Mucosa of rectum (tissue), 2 donors: ENCODE measurements at regions not wholly inside any gene's neighbourhood (a gene's known extent, or its start where the extent isn't known, plus 50 kb on each side); places are given as distances from the start of the nearest gene placed in this dataset.
"Not testable (repeated sequence)": the region's sequence is repeated elsewhere in the genome, so short reads cannot be mapped to it uniquely, and the experiment has no call there.

Source experiments
- H3K27ac ChIP-seq, 2 donors: one replicate each; pipeline ENCODE4 v1.7.0; 2013; ENCODE audit warnings: inconsistent platforms in 2 of 2, low read depth in 2 of 2, low read length in 2 of 2
- H3K27me3 ChIP-seq, 2 donors: one replicate each; pipeline ENCODE4 v1.7.0; 2013; ENCODE audit warnings: low read length in 2 of 2; ENCODE audit not compliant: control insufficient read depth in 2 of 2, insufficient read depth in 2 of 2
- H3K36me3 ChIP-seq, 2 donors: one replicate each; pipeline ENCODE4 v1.7.0; 2013; ENCODE audit warnings: low read length in 2 of 2; ENCODE audit not compliant: control insufficient read depth in 2 of 2, insufficient read depth in 2 of 2
- H3K4me1 ChIP-seq, 2 donors: one replicate each; pipeline ENCODE4 v1.7.0; 2013; ENCODE audit warnings: low read length in 2 of 2, mild to moderate bottlenecking in 1 of 2; ENCODE audit not compliant: control insufficient read depth in 2 of 2, insufficient read depth in 2 of 2
- H3K4me3 ChIP-seq, 2 donors: one replicate each; pipeline ENCODE4 v1.7.0; 2013; ENCODE audit warnings: low read length in 2 of 2
- H3K9ac ChIP-seq, 2 donors: one replicate each; pipeline ENCODE4 v1.7.0; 2013; ENCODE audit warnings: low read length in 2 of 2, low read depth in 1 of 2, mild to moderate bottlenecking in 1 of 2
- H3K9me3 ChIP-seq, 2 donors: one replicate each; pipeline ENCODE4 v1.7.0; 2013; ENCODE audit warnings: low read length in 2 of 2; ENCODE audit not compliant: control insufficient read depth in 2 of 2
- donor health status: healthy.
- donor health status: Normal muscosa, but diverticular disease.

GRCh38 chr12:33052141-33053051, 155.8 kb upstream of the PKP2 start:
- Histone ChIP-seq H3K9ac (no peak overlapping the region), H3K27me3 (no peaks in the 10 kb centered on the region), H3K4me3 (no peak overlapping the region), H3K4me1 (no peaks in the 10 kb centered on the region), H3K27ac (no peak overlapping the region), H3K9me3 (no peaks in the 10 kb centered on the region), H3K36me3 (no peaks in the 10 kb centered on the region)

DNA sequence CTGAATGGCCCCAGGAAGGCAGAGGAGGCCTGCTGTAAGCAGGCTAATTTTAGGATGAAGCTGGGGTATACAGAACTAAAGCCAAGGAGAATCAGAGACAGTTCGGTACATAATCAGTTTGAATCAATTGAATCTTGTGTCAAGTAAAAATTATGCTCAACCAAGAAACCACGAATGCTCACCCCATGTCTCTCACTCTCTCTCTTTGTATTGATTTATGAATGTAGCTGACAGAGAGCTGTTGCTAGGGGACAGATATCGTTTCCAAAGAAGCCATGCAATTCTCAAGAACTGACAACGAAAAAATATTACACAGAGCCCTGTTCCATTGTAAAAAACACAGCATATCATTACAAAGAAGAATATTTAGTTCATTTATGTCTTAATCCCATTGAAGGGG, 151.1 kb upstream of the PKP2 start:
- no peak overlapping the region for H3K9ac ChIP-seq

DNA sequence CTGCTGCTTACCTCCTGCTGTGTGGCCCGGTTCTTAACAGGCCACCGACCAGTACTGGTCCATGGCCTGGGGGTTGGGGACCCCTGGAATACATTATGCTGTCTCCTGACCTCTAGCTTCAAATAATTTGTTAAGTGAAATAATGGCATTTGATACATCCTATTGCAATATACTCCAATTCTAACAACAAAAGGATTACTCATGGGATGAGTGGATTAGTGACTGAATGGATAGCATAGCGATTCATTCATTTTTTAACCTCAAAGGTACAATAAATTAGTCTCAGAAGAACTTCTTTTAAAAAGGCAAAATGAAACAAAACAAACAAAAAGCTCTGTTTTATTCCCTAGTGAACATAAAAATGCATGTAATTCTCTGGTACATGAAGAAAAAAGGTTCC, 147.9 kb upstream of the PKP2 start:
- no peaks in the 10 kb centered on the region for H3K27me3 ChIP-seq
- H3K9me3 ChIP-seq = no peaks in the 10 kb centered on the region
- no peak overlapping the region for H3K27ac ChIP-seq
- H3K4me1 ChIP-seq = no peaks in the 10 kb centered on the region
- no peak overlapping the region for H3K9ac ChIP-seq
- H3K4me3 ChIP-seq = no peak overlapping the region
- H3K36me3 ChIP-seq = no peaks in the 10 kb centered on the region

More for the DNA sequence above, 151.1 kb upstream of the PKP2 start:
- Histone ChIP-seq H3K4me3 (no peak overlapping the region), H3K27ac (no peak overlapping the region), H3K27me3 (no peaks in the 10 kb centered on the region), H3K9me3 (no peaks in the 10 kb centered on the region), H3K36me3 (no peaks in the 10 kb centered on the region), H3K4me1 (no peaks in the 10 kb centered on the region)

GRCh38 chr12:33041562-33041961, 145.0 kb upstream of the PKP2 start:
- no peak overlapping the region for H3K4me3 ChIP-seq
- no peak overlapping the region for H3K9ac ChIP-seq
- no peaks in the 10 kb centered on the region for H3K9me3 ChIP-seq
- H3K4me1 ChIP-seq = no peaks in the 10 kb centered on the region
- H3K27ac ChIP-seq = no peak overlapping the region
- H3K36me3 ChIP-seq = no peaks in the 10 kb centered on the region
- no peaks in the 10 kb centered on the region for H3K27me3 ChIP-seq

- not testable (repeated sequence) for H3K4me3 ChIP-seq, H3K9me3 ChIP-seq, H3K27me3 ChIP-seq, H3K9ac ChIP-seq, H3K36me3 ChIP-seq, H3K4me1 ChIP-seq, H3K27ac ChIP-seq
Measured at GRCh38 chr12:33033999-33034398, 137.4 kb upstream of the PKP2 start.

DNA sequence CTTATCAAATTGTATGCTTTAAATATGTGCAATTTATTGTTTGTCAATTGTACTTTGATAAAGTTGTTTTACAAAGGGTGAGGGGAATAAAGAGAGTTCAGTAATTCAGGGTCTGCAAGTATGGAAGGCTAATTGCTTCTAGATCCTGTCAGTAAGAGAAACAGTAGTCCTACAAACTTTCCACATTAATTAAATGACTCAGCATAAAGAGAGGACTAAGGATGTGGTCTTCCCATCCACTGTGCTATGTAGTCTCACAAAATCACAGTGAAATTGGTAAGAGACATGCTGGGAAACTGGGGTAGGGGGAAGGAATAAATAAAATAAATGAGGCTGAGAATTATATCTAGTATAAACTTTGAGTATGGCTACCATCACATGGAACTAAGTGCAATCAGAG, 130.2 kb upstream of the PKP2 start:
- Histone ChIP-seq H3K36me3 (no peaks in the 10 kb centered on the region), H3K4me3 (no peak overlapping the region), H3K9ac (no peak overlapping the region), H3K9me3 (no peaks in the 10 kb centered on the region), H3K27me3 (no peaks in the 10 kb centered on the region), H3K27ac (no peak overlapping the region), H3K4me1 (no peaks in the 10 kb centered on the region)

DNA sequence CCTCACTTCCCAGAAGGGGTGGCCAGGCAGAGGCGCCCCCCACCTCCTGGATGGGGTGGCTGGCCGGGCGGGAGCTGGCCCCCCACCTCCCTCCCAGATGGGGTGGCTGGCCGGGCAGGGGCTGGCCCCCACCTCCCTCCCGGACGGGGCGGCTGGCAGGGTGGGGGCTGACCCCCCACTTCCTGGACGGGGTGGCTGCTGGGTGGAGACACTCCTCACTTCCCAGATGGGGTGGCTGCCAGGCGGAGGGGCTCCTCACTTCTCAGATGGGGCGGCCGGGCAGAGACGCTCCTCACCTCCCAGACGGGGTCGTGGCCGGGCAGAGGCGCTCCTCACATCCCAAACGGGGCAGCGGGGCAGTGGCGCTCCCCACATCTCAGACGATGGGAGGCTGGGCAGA, 126.1 kb upstream of the PKP2 start:
- H3K27me3 ChIP-seq, H3K27ac ChIP-seq, H3K9me3 ChIP-seq, H3K9ac ChIP-seq, H3K4me3 ChIP-seq, H3K4me1 ChIP-seq, H3K36me3 ChIP-seq: not testable (repeated sequence)

GRCh38 chr12:33017029-33017428, 120.5 kb upstream of the PKP2 start:
- not testable (repeated sequence) for H3K4me3 ChIP-seq

GRCh38 chr12:33012226-33012625, 115.6 kb upstream of the PKP2 start:
- Histone ChIP-seq H3K4me1 (no peaks in the 10 kb centered on the region), H3K36me3 (no peaks in the 10 kb centered on the region), H3K9ac (no peak overlapping the region), H3K4me3 (no peak overlapping the region), H3K27ac (no peak overlapping the region), H3K9me3 (no peaks in the 10 kb centered on the region), H3K27me3 (no peaks in the 10 kb centered on the region)

More at GRCh38 chr12:33017029-33017428, 120.5 kb upstream of the PKP2 start:
- H3K4me1 ChIP-seq, H3K27me3 ChIP-seq, H3K9me3 ChIP-seq, H3K27ac ChIP-seq, H3K36me3 ChIP-seq, H3K9ac ChIP-seq: not testable (repeated sequence)

GRCh38 chr12:33006106-33006505, 109.5 kb upstream of the PKP2 start:
- Histone ChIP-seq H3K27me3 (no peaks in the 10 kb centered on the region), H3K9me3 (no peaks in the 10 kb centered on the region), H3K4me1 (no peaks in the 10 kb centered on the region), H3K9ac (no peak overlapping the region), H3K36me3 (no peaks in the 10 kb centered on the region), H3K4me3 (no peak overlapping the region), H3K27ac (no peak overlapping the region)
